ENCODE measurements at regions not wholly inside any gene's neighbourhood (a gene's known extent, or its start where the extent isn't known, plus 50 kb on each side); places are given as distances from the start of the nearest gene placed in this dataset.

- H3K9me3 ChIP-seq: no peaks in the 10 kb centered on the region
- H3K9me3 Mint-ChIP-seq (ENCODE audit: unreplicated experiment): no peaks in the 10 kb centered on the region
- no TSS peak for BruUV-seq (replicated peaks)
- H3K4me3 Mint-ChIP-seq (ENCODE audit: unreplicated experiment): no peak overlapping the region
- no peaks in the 10 kb centered on the region for H3K36me3 ChIP-seq (ENCODE audit: control insufficient read depth, insufficient read depth, low read length)
- no peak overlapping the region for H3K27ac Mint-ChIP-seq (ENCODE audit: unreplicated experiment)
- intact Hi-C loops (cut with micrococcal nuclease; ENCODE audit: unreplicated experiment): no loop called here
- peaks cover 12% of the 10 kb centered on the region for H3K4me1 ChIP-seq
- peaks cover 11% of the 10 kb centered on the region for H3K4me1 Mint-ChIP-seq (ENCODE audit: low read depth, unreplicated experiment)
- ChIA-PET POLR2A (no interaction called here), CTCF (no interaction called here)
- H3K36me3 Mint-ChIP-seq (ENCODE audit: insufficient read depth, unreplicated experiment): no peaks in the 10 kb centered on the region
- DNase-seq: no peak
- TF ChIP-seq CTCF (IDR thresholded peaks at IDR 0.05; ENCODE audit: insufficient read depth in 1 of 2, low read depth in 1 of 2, low read length in 1 of 2, severe bottlenecking in 1 of 2, unreplicated experiment in 1 of 2): no peak
- H3K4me3 ChIP-seq (ENCODE audit: low read depth, low read length): no peak overlapping the region
- no peaks in the 10 kb centered on the region for H3K27me3 Mint-ChIP-seq (ENCODE audit: insufficient read depth, unreplicated experiment)
- no peaks in the 10 kb centered on the region for H3K27me3 ChIP-seq (replicated peaks; ENCODE audit: control insufficient read depth, insufficient read depth, low read length)
Measured at GRCh38 chr1:209040351-209040750, 543.2 kb upstream of the CAMK1G start.

- intact Hi-C loops (cut with micrococcal nuclease; ENCODE audit: unreplicated experiment): no loop called here
- no TSS peak for BruUV-seq (replicated peaks)
- H3K36me3 Mint-ChIP-seq (ENCODE audit: insufficient read depth, unreplicated experiment): no peaks in the 10 kb centered on the region
Measured at GRCh38 chr1:209041927-209042326, 541.6 kb upstream of the CAMK1G start.

GRCh38 chr1:209042413-209042812 is 541.1 kb upstream of the CAMK1G start:
- no peaks in the 10 kb centered on the region for H3K36me3 Mint-ChIP-seq (ENCODE audit: insufficient read depth, unreplicated experiment)
- no peak for TF ChIP-seq CTCF (IDR thresholded peaks at IDR 0.05; ENCODE audit: insufficient read depth in 1 of 2, low read depth in 1 of 2, low read length in 1 of 2, severe bottlenecking in 1 of 2, unreplicated experiment in 1 of 2)
- no TSS peak for BruUV-seq (replicated peaks)
- Histone ChIP-seq H3K4me3 (ENCODE audit: low read depth, low read length) (no peak overlapping the region), H3K36me3 (ENCODE audit: control insufficient read depth, insufficient read depth, low read length) (no peaks in the 10 kb centered on the region), H3K27me3 (replicated peaks; ENCODE audit: control insufficient read depth, insufficient read depth, low read length) (no peaks in the 10 kb centered on the region), H3K9me3 (no peaks in the 10 kb centered on the region), H3K4me1 (peaks cover 18% of the 10 kb centered on the region)
- H3K27ac Mint-ChIP-seq (ENCODE audit: unreplicated experiment): no peak overlapping the region
- H3K4me3 Mint-ChIP-seq (ENCODE audit: unreplicated experiment): no peak overlapping the region
- ChIA-PET POLR2A (no interaction called here), CTCF (no interaction called here)
- intact Hi-C loops (cut with micrococcal nuclease; ENCODE audit: unreplicated experiment): no loop called here
- H3K27me3 Mint-ChIP-seq (ENCODE audit: insufficient read depth, unreplicated experiment): no peaks in the 10 kb centered on the region
- H3K9me3 Mint-ChIP-seq (ENCODE audit: unreplicated experiment): no peaks in the 10 kb centered on the region
- DNase-seq: no peak
- peaks cover 12% of the 10 kb centered on the region for H3K4me1 Mint-ChIP-seq (ENCODE audit: low read depth, unreplicated experiment)

More at GRCh38 chr1:209041927-209042326, 541.6 kb upstream of the CAMK1G start:
- Histone ChIP-seq H3K4me1 (peaks cover 18% of the 10 kb centered on the region), H3K4me3 (ENCODE audit: low read depth, low read length) (no peak overlapping the region), H3K9me3 (no peaks in the 10 kb centered on the region), H3K27me3 (replicated peaks; ENCODE audit: control insufficient read depth, insufficient read depth, low read length) (no peaks in the 10 kb centered on the region), H3K36me3 (ENCODE audit: control insufficient read depth, insufficient read depth, low read length) (no peaks in the 10 kb centered on the region)
- POLR2A ChIA-PET: no interaction called here
- DNase-seq: no peak
- TF ChIP-seq CTCF (IDR thresholded peaks at IDR 0.05; ENCODE audit: insufficient read depth in 1 of 2, low read depth in 1 of 2, low read length in 1 of 2, severe bottlenecking in 1 of 2, unreplicated experiment in 1 of 2): no peak
- H3K9me3 Mint-ChIP-seq (ENCODE audit: unreplicated experiment): no peaks in the 10 kb centered on the region
- H3K27ac Mint-ChIP-seq (ENCODE audit: unreplicated experiment): no peak overlapping the region
- peaks cover 12% of the 10 kb centered on the region for H3K4me1 Mint-ChIP-seq (ENCODE audit: low read depth, unreplicated experiment)
- no peak overlapping the region for H3K4me3 Mint-ChIP-seq (ENCODE audit: unreplicated experiment)
- CTCF ChIA-PET: no interaction called here
- H3K27me3 Mint-ChIP-seq (ENCODE audit: insufficient read depth, unreplicated experiment): no peaks in the 10 kb centered on the region

Measured in Caco-2 (cell line).